ENCODE measurements at regions not wholly inside any gene's neighbourhood (a gene's known extent, or its start where the extent isn't known, plus 50 kb on each side); places are given as distances from the start of the nearest gene placed in this dataset.

DNA sequence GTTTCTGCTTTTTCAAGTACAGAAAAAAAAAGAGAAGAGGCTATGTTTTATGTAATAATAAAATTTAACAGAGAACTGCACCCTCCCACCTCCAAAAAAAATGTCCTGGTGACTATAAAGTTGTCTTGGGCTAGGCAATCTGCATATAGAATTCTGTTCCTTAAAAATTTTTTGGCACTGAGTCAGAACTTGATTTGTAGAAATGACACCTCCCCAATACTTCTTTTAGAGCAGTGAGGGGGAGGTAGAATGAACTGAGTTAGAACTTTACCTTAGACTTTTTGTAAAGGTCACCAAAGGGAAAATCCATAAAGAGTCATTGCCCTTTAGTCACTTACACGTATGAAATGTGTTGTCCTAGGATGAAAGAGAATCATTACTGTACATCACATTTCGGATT lies 80.0 kb downstream of the BTG1 start:
- TF ChIP-seq, protein P1, sequence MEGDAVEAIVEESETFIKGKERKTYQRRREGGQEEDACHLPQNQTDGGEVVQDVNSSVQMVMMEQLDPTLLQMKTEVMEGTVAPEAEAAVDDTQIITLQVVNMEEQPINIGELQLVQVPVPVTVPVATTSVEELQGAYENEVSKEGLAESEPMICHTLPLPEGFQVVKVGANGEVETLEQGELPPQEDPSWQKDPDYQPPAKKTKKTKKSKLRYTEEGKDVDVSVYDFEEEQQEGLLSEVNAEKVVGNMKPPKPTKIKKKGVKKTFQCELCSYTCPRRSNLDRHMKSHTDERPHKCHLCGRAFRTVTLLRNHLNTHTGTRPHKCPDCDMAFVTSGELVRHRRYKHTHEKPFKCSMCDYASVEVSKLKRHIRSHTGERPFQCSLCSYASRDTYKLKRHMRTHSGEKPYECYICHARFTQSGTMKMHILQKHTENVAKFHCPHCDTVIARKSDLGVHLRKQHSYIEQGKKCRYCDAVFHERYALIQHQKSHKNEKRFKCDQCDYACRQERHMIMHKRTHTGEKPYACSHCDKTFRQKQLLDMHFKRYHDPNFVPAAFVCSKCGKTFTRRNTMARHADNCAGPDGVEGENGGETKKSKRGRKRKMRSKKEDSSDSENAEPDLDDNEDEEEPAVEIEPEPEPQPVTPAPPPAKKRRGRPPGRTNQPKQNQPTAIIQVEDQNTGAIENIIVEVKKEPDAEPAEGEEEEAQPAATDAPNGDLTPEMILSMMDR (conservative IDR thresholded peaks at IDR 0.05; ENCODE audit: low read depth, low read length) = no peak
- TF ChIP-seq EZH2 (IDR thresholded peaks at IDR 0.05; ENCODE audit: low read length, unreplicated experiment) = no peak

Measured in PC-3 (cell line).